ENCODE measurements at regions not wholly inside any gene's neighbourhood (a gene's known extent, or its start where the extent isn't known, plus 50 kb on each side); places are given as distances from the start of the nearest gene placed in this dataset.

DNA sequence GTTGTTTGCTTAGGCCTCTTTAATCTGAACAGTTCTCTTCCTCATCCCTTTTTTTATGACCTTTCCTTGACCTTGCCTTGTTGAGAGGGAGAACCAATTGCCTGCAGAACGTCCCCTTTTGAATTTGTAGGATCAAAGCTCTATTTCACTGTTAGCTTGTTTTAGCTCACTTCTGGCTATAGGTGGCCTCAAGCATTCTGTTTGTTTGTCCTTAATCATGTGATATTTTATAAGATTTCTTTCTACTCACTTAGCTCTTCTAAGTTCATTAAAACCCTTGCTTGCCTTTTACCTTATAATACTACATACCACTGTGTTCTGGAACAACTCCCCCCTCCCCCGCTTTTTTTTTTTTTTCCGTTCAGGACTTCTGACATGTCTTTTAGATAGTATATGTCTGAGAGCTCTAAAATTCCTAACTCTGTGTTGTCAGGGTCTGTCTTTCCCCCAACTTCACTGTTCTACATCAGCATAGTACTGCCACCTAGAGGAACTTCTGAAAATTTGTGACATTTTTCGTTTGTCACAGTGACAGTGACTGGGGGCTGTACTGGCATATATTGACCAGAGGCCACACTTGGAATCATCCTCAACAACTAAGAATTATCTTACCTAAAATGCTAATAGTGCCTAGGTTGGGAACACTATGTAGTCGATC lies 128.5 kb downstream of the LARP7 start:
- TF ChIP-seq, protein P1, sequence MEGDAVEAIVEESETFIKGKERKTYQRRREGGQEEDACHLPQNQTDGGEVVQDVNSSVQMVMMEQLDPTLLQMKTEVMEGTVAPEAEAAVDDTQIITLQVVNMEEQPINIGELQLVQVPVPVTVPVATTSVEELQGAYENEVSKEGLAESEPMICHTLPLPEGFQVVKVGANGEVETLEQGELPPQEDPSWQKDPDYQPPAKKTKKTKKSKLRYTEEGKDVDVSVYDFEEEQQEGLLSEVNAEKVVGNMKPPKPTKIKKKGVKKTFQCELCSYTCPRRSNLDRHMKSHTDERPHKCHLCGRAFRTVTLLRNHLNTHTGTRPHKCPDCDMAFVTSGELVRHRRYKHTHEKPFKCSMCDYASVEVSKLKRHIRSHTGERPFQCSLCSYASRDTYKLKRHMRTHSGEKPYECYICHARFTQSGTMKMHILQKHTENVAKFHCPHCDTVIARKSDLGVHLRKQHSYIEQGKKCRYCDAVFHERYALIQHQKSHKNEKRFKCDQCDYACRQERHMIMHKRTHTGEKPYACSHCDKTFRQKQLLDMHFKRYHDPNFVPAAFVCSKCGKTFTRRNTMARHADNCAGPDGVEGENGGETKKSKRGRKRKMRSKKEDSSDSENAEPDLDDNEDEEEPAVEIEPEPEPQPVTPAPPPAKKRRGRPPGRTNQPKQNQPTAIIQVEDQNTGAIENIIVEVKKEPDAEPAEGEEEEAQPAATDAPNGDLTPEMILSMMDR (conservative IDR thresholded peaks at IDR 0.05): peak; percentile 64
- no peak for TF ChIP-seq ZFX (IDR thresholded peaks at IDR 0.05)
